HUES64 (cell line): ENCODE measurements at regions not wholly inside any gene's neighbourhood (a gene's known extent, or its start where the extent isn't known, plus 50 kb on each side); places are given as distances from the start of the nearest gene placed in this dataset.

Source experiments
- H3K27ac ChIP-seq: 2 replicates; pipeline ENCODE4 v1.7.0; 2013; ENCODE audit warnings: low read depth, low read length, inconsistent platforms
- H3K27me3 ChIP-seq: 2 replicates; pipeline ENCODE4 v1.6.1; 2013; ENCODE audit warnings: mild to moderate bottlenecking, low read length; ENCODE audit not compliant: insufficient read depth
- H3K36me3 ChIP-seq: 2 replicates; pipeline ENCODE4 v1.6.1; 2013; ENCODE audit warnings: mild to moderate bottlenecking, low read length; ENCODE audit not compliant: insufficient read depth
- H3K4me1 ChIP-seq: 2 replicates; pipeline ENCODE4 v1.6.1; 2013; ENCODE audit warnings: mild to moderate bottlenecking, low read length, moderate library complexity; ENCODE audit not compliant: insufficient read depth
- H3K4me3 ChIP-seq: 2 replicates; pipeline ENCODE4 v1.5.1; 2013; ENCODE audit warnings: mild to moderate bottlenecking, low read length, moderate library complexity
- H3K9ac ChIP-seq: 2 replicates; pipeline ENCODE4 v1.6.1; 2013; ENCODE audit warnings: mild to moderate bottlenecking, low read depth, low read length
- H3K9me3 ChIP-seq: 2 replicates; pipeline ENCODE4 v1.6.1; 2013; ENCODE audit warnings: low read depth, low read length; ENCODE audit not compliant: insufficient read depth
- WGBS: fragments of 150-250, 120-280 bp; methylation state at CpG from one replicate; pipeline ENCODE4 v1.1.7; 2013; ENCODE audit warnings: missing lambda C conversion rate; 5-methylcytosine and 5-hydroxymethylcytosine counted together

GRCh38 chr7:34275624-34276023 is 370.3 kb downstream of the BMPER start:
- H3K27ac ChIP-seq: no peak overlapping the region
- no peaks in the 10 kb centered on the region for H3K36me3 ChIP-seq
- H3K9ac ChIP-seq: no peak overlapping the region
- H3K27me3 ChIP-seq: no peaks in the 10 kb centered on the region
- H3K4me1 ChIP-seq: peaks cover 17% of the 10 kb centered on the region
- no peak overlapping the region for H3K4me3 ChIP-seq
- H3K9me3 ChIP-seq: peaks cover under 1% of the 10 kb centered on the region; the same call in 1 of the 2 replicates

GRCh38 chr7:34277016-34277802 is 371.9 kb downstream of the BMPER start:
- Histone ChIP-seq H3K36me3 (no peaks in the 10 kb centered on the region), H3K4me1 (peaks cover 13% of the 10 kb centered on the region; the same call in 1 of the 2 replicates), H3K27ac (no peak overlapping the region), H3K9me3 (peaks cover 17% of the 10 kb centered on the region), H3K4me3 (no peak overlapping the region), H3K9ac (no peak overlapping the region), H3K27me3 (no peaks in the 10 kb centered on the region)
- WGBS: 91% methylated on average over 7 of the region's 7 CpGs

- peaks cover 13% of the 10 kb centered on the region; the same call in 1 of the 2 replicates for H3K4me1 ChIP-seq
- no peak overlapping the region for H3K27ac ChIP-seq
- WGBS: 92% methylated on average over 3 of the region's 4 CpGs
- H3K9ac ChIP-seq: no peak overlapping the region
- H3K9me3 ChIP-seq: peaks cover 22% of the 10 kb centered on the region
- H3K4me3 ChIP-seq: no peak overlapping the region
- H3K27me3 ChIP-seq: no peaks in the 10 kb centered on the region
- H3K36me3 ChIP-seq: no peaks in the 10 kb centered on the region
Measured at GRCh38 chr7:34277803-34278199, 372.5 kb downstream of the BMPER start.

- Histone ChIP-seq H3K9ac (no peak overlapping the region), H3K36me3 (no peaks in the 10 kb centered on the region), H3K4me1 (peaks cover 13% of the 10 kb centered on the region; the same call in 1 of the 2 replicates), H3K27ac (no peak overlapping the region), H3K4me3 (no peak overlapping the region), H3K9me3 (peaks cover 33% of the 10 kb centered on the region), H3K27me3 (no peaks in the 10 kb centered on the region)
- WGBS: 93% methylated on average over 1 of the region's 1 CpG
Measured at GRCh38 chr7:34281260-34281659, 375.9 kb downstream of the BMPER start.

GRCh38 chr7:34282271-34282670 is 375.7 kb upstream of the NPSR1 start:
- WGBS: 88% methylated on average over 1 of the region's 1 CpG

GRCh38 chr7:34296663-34297062 is 361.4 kb upstream of the NPSR1 start:
- Histone ChIP-seq H3K27me3 (no peaks in the 10 kb centered on the region), H3K9ac (no peak overlapping the region), H3K9me3 (no peaks in the 10 kb centered on the region), H3K4me1 (peaks cover 23% of the 10 kb centered on the region), H3K27ac (no peak overlapping the region), H3K4me3 (no peak overlapping the region), H3K36me3 (no peaks in the 10 kb centered on the region)
- WGBS: 100% methylated on average over 1 of the region's 1 CpG

More at GRCh38 chr7:34282271-34282670, 375.7 kb upstream of the NPSR1 start:
- Histone ChIP-seq H3K9ac (no peak overlapping the region), H3K36me3 (no peaks in the 10 kb centered on the region), H3K4me3 (no peak overlapping the region), H3K9me3 (peaks cover 33% of the 10 kb centered on the region), H3K4me1 (peaks cover 3% of the 10 kb centered on the region; the same call in 1 of the 2 replicates), H3K27me3 (no peaks in the 10 kb centered on the region), H3K27ac (no peak overlapping the region)

- Histone ChIP-seq H3K36me3 (no peaks in the 10 kb centered on the region), H3K4me1 (peaks cover 23% of the 10 kb centered on the region), H3K27me3 (no peaks in the 10 kb centered on the region), H3K9ac (no peak overlapping the region), H3K4me3 (no peak overlapping the region), H3K9me3 (no peaks in the 10 kb centered on the region), H3K27ac (no peak overlapping the region)
- WGBS: 72% methylated on average over 3 of the region's 4 CpGs
Measured at GRCh38 chr7:34298492-34299013, 359.5 kb upstream of the NPSR1 start.

- H3K4me3 ChIP-seq: no peak overlapping the region
- H3K27ac ChIP-seq: no peak overlapping the region
- no peak overlapping the region for H3K9ac ChIP-seq
- H3K9me3 ChIP-seq: no peaks in the 10 kb centered on the region
- H3K27me3 ChIP-seq: no peaks in the 10 kb centered on the region
- WGBS: 90% methylated on average over 4 of the region's 4 CpGs
- H3K36me3 ChIP-seq: no peaks in the 10 kb centered on the region
- H3K4me1 ChIP-seq: peaks cover 23% of the 10 kb centered on the region
Measured at GRCh38 chr7:34299066-34299465, 359.0 kb upstream of the NPSR1 start.

GRCh38 chr7:34307540-34307939 is 350.5 kb upstream of the NPSR1 start:
- WGBS: 86% methylated on average over 1 of the region's 1 CpG
- Histone ChIP-seq H3K36me3 (no peaks in the 10 kb centered on the region), H3K9me3 (peaks cover 10% of the 10 kb centered on the region; the same call in 1 of the 2 replicates), H3K27me3 (no peaks in the 10 kb centered on the region), H3K27ac (no peak overlapping the region), H3K9ac (no peak overlapping the region), H3K4me1 (no peaks in the 10 kb centered on the region), H3K4me3 (no peak overlapping the region)

- Histone ChIP-seq H3K4me1 (no peaks in the 10 kb centered on the region), H3K27ac (no peak overlapping the region), H3K27me3 (no peaks in the 10 kb centered on the region), H3K36me3 (no peaks in the 10 kb centered on the region), H3K9ac (no peak overlapping the region), H3K4me3 (no peak overlapping the region), H3K9me3 (peaks cover 18% of the 10 kb centered on the region; the same call in 1 of the 2 replicates)
- WGBS: 92% methylated on average over 8 of the region's 8 CpGs
Measured at GRCh38 chr7:34308595-34308994, 349.4 kb upstream of the NPSR1 start.

GRCh38 chr7:34309116-34309515 is 348.9 kb upstream of the NPSR1 start:
- H3K9ac ChIP-seq: no peak overlapping the region
- no peaks in the 10 kb centered on the region for H3K4me1 ChIP-seq
- peaks cover 18% of the 10 kb centered on the region; the same call in 1 of the 2 replicates for H3K9me3 ChIP-seq
- no peaks in the 10 kb centered on the region for H3K27me3 ChIP-seq
- H3K4me3 ChIP-seq: no peak overlapping the region
- 96% methylated on average over 12 of the region's 12 CpGs for WGBS
- H3K27ac ChIP-seq: no peak overlapping the region
- no peaks in the 10 kb centered on the region for H3K36me3 ChIP-seq
